Inferior parietal cortex (tissue), 1 donor: ENCODE measurements at regions not wholly inside any gene's neighbourhood (a gene's known extent, or its start where the extent isn't known, plus 50 kb on each side); places are given as distances from the start of the nearest gene placed in this dataset.
"Not testable (repeated sequence)": the region's sequence is repeated elsewhere in the genome, so short reads cannot be mapped to it uniquely, and the experiment has no call there.

Source experiments
- DNase-seq: peaks from one replicate; pipeline ENCODE4 v3.0.0-alpha.2; 2016; ENCODE audit errors: extremely low spot score

- DNase-seq = no peak
These were observed 536.8 kb downstream of the MATN1 start for GRCh38 chr1:30186586-30186985.

- no peak for DNase-seq
These were observed 537.6 kb downstream of the MATN1 start for GRCh38 chr1:30185809-30186208.

DNA sequence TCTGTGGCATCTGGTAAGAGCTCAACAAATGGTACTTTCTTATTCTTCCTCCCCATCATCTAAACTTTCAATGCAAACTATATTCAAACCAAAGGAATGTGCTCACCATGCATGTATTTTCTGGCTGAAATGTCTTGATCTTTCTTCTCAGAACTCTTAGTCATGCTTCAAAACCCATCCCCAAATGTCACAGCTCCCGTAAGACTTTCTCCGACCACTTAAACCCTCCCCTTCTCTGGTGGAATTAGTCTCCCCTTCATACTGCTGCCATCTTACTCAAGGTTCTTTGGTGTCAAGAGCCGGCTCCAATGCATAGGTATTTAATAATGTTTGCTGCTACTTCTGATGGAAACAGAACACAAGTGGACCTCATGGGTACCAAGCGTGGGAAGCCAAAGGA is 538.1 kb downstream of the MATN1 start:
- no peak for DNase-seq

- DNase-seq = peak; percentile 17
These were observed 538.8 kb downstream of the MATN1 start for GRCh38 chr1:30184393-30185141.

DNA sequence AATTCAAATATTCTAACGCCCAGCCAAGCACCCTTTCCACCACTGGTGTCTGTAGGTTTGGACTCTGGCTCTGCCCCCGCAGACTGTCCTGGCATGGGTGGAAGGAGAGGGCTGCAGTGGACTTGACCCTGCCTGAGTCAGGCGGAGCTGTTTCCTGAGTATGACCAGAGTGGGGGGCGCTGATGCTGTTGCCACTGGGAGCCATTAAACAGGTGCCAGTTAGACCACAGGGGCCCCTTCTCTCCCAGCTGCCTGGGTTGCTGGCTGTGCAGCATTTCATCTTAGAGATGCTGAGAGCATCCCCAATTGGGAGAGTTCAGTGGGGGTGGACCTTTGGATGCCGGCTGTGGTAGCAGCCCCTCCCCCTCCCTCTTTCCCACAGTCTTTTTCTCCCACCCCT is 539.5 kb downstream of the MATN1 start:
- DNase-seq = no peak

- no peak for DNase-seq
These were observed 540.4 kb downstream of the MATN1 start for GRCh38 chr1:30183006-30183405.

DNA sequence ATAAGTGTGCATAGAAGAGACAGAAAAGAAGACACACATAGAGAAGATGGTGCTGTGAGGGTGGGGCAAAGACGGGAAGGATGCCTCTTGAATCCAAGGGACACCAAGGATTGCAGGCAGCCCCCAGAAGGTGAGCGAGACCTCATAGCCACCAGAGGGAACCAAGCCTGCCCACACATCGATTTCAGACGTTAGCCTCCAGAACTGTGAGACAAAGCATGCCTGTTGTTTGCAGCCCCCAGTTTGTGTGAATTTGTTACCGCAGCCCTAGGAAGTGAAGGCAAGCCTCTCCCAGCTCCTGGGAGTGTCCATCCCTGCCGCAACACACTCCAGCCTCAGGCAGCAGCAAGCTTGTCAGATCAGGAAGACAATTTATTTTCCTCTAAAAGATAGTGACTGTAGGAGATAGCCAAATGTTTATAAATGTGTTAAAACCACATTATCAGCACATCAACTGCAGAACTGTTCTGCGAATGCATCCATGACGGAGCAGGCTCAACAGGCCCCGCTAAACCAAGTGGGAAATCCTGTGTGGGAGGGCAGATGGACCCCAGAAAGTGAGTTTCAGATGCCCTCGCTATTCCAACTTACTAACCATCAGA is 543.3 kb downstream of the MATN1 start:
- no peak for DNase-seq

- no peak for DNase-seq
These were observed 546.9 kb downstream of the MATN1 start for GRCh38 chr1:30176477-30176876.

- no peak for DNase-seq
These were observed 548.9 kb downstream of the MATN1 start for GRCh38 chr1:30174499-30174898.

DNA sequence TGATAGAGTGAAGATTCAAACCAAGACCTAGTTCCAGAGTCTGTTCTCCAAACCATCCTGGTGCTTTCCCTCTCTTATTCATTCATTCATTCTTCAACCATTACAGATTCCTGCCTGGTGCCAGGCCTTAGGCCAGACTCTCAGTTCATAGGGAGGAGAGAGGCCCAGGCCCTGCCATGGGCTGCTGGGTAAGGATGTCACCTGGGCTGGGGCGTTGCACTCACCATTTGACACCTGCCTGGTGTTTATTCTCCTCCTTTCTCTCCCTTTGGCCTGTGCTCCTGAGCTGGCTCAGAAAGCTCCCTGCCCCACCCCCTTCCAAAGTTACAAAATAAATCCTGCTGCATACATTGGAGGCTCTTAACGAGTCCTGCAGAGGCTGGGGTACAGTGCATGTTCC is 549.8 kb downstream of the MATN1 start:
- DNase-seq = no peak

DNA sequence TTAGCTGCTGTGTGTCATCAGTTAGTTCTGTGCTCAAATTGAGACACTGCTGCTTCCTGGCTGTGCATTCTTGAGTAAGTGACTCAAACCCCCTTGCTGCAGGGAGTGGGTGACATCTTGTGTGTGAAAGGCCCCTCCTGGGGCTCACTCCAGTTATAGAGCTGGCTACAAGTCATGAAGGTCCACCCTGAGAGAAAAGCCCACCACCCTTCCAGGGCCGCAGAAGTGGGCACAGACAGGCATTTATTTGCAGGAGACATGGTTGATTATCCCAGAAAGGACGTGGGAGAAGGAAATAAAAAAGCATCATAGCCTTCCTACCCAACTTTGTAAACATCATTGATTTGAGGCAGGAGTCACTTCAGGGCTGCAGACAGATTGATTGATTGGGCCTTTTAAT is 550.6 kb downstream of the MATN1 start:
- no peak for DNase-seq

DNA sequence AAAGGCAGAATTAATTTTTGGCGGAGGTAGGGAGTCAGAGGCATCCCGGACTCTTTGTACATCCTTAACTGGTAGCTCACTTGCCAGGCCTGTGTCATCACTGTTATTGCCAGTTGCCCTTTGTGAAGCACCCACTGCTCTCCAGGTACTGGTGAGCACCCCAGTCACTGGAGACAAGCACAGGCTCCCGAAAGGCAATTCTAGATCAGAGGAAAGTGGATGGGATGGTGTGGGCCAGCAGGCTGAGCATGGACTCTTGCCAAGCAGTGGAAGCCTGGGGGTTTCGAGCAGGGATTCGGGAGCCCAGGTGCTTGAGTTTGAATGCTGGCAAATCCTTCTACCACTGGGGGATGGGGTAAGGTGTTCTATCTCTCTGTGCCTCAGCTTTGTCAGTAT is 551.1 kb downstream of the MATN1 start:
- no peak for DNase-seq

- DNase-seq = no peak
These were observed 551.7 kb downstream of the MATN1 start for GRCh38 chr1:30171537-30172298.

- DNase-seq = no peak
These were observed 554.1 kb downstream of the MATN1 start for GRCh38 chr1:30169269-30169668.

DNA sequence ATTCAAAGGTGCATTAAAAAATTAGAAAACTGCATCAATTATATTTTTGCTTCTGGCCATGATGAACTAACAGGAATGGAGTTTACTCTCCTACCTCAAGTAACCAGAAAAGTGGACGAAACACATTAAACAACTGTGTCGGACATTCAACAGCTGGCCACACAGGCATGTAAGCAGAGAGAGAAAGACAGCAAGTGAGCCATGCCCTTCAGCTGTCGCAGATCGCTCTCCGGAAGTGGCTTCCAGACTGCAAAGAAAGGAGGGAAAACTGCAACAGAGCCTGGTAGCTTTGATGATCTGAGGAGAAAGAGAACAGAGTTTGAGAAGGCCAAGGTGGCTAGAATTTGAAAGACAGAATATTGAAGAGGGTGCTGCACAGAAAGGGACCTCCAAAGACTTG is 557.2 kb downstream of the MATN1 start:
- DNase-seq = no peak

DNA sequence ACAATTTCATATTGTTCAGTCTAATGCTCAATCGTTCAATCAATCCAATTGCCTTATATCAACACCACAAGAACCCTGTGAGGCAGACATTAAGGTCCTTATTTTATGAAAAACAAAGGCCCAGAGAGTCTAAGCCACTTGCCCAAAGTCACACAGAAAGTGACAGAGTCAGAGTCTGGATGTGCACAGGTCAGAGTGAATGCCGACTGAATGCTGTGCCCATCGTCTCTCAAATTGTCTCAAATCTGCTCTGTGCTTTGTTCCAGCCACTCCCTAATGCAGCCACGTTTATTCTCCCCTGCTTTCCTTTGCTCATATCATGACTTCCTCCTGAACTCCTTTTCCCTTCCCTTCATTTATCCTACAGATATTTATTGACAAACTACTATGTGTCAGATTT is 558.3 kb downstream of the MATN1 start:
- DNase-seq = no peak

DNA sequence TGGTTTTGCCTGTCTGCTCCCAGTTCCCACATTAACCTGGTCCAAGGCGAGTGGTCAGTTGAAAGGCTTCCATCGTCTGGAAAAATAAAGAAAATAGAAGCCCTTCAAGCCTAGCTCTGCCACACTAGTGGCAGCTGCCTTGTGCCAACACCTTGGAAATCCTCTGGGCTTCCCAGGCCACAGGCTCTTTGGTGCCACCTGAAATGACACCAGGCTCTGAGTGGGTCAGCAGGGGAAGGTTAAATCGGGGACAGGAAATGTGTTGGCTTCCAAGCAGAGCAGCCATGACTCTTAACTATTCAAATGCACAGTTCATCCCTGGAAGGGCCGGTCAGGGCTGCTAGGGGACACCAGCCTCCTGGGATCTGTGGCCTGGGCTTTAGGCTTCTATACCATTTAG is 558.7 kb downstream of the MATN1 start:
- no peak for DNase-seq

GRCh38 chr1:30162565-30162964 is 560.8 kb downstream of the MATN1 start:
- no peak for DNase-seq

DNA sequence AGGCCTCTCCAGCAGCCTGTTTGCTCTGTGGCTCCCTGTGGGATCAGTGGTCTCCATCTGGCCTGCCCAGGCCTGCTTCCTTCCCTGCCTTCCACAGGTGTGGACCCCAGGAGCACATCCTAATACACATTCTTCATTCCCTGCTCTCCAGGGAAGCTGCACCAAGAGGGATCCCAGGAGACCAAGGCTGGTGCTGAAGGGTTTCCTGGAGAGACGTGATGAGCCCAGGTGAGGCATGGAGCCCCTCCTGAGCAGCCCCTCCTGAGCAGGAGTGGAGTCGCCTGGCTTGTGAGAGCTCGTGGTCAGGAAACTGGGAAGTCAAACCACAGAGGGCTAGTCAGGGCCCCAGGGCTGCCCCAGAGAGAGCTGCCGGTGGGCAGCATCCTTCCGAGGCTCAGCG is 561.4 kb downstream of the MATN1 start:
- DNase-seq = no peak

DNA sequence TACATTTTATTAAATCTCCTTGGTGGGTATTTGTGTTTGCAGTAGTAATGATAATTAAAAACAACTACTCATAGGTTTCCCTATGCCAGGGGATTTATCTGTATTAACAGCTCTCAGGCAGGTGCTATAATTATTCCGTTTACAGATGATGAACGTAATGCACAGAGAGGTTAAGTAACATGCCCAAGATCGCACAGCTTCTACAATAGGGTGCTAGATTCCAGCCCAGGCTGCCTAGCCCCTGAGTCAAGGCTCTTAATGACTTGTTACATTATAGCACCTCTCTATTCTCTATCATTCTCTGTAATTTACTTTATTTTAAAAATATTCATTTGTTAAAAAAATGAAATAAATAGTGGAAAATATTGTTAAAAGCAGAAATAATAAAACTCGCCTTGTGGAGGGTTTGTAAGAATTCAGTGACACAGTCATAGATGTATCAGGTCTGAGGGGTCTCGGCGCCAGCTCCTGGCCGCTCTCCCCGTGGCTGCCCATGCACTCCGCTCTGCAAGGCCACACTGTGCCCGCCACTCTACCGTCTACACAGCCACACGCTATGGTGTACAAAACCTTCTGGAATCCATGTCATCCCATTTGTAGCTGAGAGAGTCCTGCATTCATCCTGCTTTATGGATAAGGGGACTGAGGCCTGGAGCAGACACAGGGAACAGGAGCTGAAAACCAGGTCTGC is 562.2 kb downstream of the MATN1 start:
- no peak for DNase-seq

DNA sequence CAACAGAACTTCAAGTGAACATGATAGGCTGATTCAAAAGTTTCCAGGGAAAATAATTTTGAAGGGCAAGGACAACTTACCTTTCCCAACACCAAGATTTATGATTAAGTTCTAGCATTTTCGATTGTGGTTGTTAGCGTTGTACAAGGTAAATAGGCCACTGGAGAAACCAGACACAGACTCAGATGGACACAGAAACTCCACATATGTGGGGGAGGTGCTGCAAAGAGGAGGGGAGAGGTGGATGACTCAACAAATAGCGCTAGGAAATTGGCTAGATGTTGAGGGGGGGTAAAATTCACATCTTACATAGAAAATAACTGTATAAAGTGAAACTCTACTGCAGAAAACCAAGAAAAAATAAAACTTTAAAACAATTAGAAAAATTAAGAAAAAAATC is 564.4 kb downstream of the MATN1 start:
- no peak for DNase-seq

DNA sequence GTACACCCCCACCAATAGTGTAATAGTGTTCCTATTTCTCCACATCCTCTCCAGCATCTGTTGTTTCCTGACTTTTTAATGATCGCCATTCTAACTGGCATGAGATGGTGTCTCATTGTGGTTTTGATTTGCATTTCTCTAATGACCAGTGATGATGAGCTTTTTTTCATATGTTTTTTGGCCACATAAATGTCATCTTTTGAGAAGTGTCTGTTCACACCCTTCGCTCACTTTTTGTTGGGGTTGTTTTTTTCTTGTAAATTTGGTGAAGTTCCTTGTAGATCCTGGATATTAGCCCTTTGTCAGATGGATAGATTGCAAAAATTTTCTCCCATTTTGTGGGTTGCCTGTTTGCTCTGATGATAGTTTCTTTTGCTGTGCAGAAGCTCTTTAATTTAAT is 567.7 kb downstream of the MATN1 start:
- not testable (repeated sequence) for DNase-seq
